Suprapubic skin (tissue), 4 donors: ENCODE measurements at regions not wholly inside any gene's neighbourhood (a gene's known extent, or its start where the extent isn't known, plus 50 kb on each side); places are given as distances from the start of the nearest gene placed in this dataset.

Experiments used
- DNase-seq, 2 donors: peaks; one replicate each; pipeline ENCODE4 v3.0.0-alpha.2; 2019; ENCODE audit warnings: low spot score in 2 of 2
- H3K27ac ChIP-seq: fragments of 200-600 bp; sonication (generic); one replicate; pipeline ENCODE4 v1.5.1; 2019
- H3K27me3 ChIP-seq: fragments of 200-600 bp; sonication (generic); one replicate; pipeline ENCODE4 v1.5.1; 2019
- H3K36me3 ChIP-seq: fragments of 200-600 bp; sonication (generic); one replicate; pipeline ENCODE4 v1.5.1; 2019
- H3K4me1 ChIP-seq: fragments of 200-600 bp; sonication (generic); one replicate; pipeline ENCODE4 v1.5.1; 2019
- H3K4me3 ChIP-seq: fragments of 200-600 bp; sonication (generic); one replicate; pipeline ENCODE4 v1.5.1; 2019; ENCODE audit warnings: mild to moderate bottlenecking
- H3K9me3 ChIP-seq: fragments of 200-600 bp; sonication (generic); one replicate; pipeline ENCODE4 v1.5.1; 2019
- EP300 ChIP-seq: sonication (generic); formaldehyde crosslinking; IDR thresholded peaks from one replicate; pipeline ENCODE4 v1.6.1; 2017; ENCODE audit warnings: antibody characterized with exemption
- POLR2A ChIP-seq, 2 donors: fragments of 450-650 bp; IDR thresholded peaks; one replicate each; pipeline ENCODE4 v1.6.1; 2017; ENCODE audit warnings: antibody characterized with exemption in 2 of 2, mild to moderate bottlenecking in 2 of 2, moderate library complexity in 2 of 2
- POLR2AphosphoS5 ChIP-seq, 3 donors: sonication (generic); formaldehyde crosslinking; IDR thresholded peaks; one replicate each; pipeline ENCODE4 v1.6.1; 2017; ENCODE audit warnings: antibody characterized with exemption in 3 of 3
- WGBS: methylation state at CpG from one replicate; pipeline ENCODE4 v1.1.5; 2018; 5-methylcytosine and 5-hydroxymethylcytosine counted together
- TF ChIP-seq, protein P1 (sequence below), 2 donors: fragments of 200-600 bp in 1 of 2; fragments of 450-650 bp in 1 of 2; sonication (generic) in 1 of 2; IDR thresholded peaks; one replicate each; pipeline ENCODE4 v1.5.1; 2016 to 2019; ENCODE audit warnings: antibody characterized with exemption in 2 of 2, mild to moderate bottlenecking in 1 of 2, moderate library complexity in 1 of 2

DNA sequence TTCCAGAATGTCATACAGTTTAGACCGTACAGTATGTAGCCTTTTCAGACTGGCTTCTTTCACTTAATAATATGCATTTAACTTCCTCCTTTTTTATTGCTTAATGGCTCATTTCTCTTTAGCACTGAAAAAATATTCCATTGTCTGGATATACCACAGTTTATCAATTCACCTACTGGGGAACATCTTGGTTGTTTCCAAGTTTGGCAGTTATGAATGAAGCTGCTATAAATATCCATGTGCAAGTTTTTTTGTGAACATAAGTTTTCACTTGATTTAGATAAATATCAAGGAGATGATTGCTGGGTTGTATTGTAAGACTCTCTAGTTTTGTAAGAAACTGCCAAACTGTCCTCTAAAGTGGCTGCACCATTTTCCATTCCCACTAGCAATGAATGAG lies 375.5 kb downstream of the PCDH18 start:
- Histone ChIP-seq H3K9me3 (no peaks in the 10 kb centered on the region), H3K4me1 (no peaks in the 10 kb centered on the region), H3K27ac (no peak overlapping the region), H3K36me3 (no peaks in the 10 kb centered on the region), H3K27me3 (no peaks in the 10 kb centered on the region), H3K4me3 (no peak overlapping the region)
- no peak for TF ChIP-seq EP300
- WGBS = 53% methylated on average over 1 of the region's 1 CpG
- no peak for DNase-seq

DNA sequence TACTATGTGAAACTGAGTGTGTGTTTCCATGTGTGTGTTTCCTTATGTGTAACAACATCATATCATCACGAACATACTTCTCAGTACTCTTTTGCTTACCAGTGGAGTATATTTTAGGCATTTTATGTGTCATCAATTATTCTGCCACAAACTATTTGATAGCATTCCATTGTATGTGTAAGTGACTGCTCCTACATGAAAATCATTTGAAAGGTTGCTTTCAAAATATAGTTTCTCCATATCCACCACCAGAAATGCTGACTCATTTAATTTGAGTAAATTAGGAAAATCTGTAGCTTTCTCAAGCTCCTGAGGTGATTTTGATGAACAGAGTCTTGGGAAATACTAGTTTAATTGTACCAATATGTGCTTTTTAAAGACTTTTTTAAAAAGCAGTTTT lies 376.2 kb downstream of the PCDH18 start:
- Histone ChIP-seq H3K4me1 (no peaks in the 10 kb centered on the region), H3K27ac (no peak overlapping the region), H3K4me3 (no peak overlapping the region), H3K27me3 (no peaks in the 10 kb centered on the region), H3K36me3 (no peaks in the 10 kb centered on the region), H3K9me3 (no peaks in the 10 kb centered on the region)
- TF ChIP-seq POLR2A (IDR thresholded peaks at IDR 0.05) (no peak), EP300 (no peak), POLR2AphosphoS5 (IDR thresholded peaks at IDR 0.05) (no peak)
- TF ChIP-seq, protein P1, sequence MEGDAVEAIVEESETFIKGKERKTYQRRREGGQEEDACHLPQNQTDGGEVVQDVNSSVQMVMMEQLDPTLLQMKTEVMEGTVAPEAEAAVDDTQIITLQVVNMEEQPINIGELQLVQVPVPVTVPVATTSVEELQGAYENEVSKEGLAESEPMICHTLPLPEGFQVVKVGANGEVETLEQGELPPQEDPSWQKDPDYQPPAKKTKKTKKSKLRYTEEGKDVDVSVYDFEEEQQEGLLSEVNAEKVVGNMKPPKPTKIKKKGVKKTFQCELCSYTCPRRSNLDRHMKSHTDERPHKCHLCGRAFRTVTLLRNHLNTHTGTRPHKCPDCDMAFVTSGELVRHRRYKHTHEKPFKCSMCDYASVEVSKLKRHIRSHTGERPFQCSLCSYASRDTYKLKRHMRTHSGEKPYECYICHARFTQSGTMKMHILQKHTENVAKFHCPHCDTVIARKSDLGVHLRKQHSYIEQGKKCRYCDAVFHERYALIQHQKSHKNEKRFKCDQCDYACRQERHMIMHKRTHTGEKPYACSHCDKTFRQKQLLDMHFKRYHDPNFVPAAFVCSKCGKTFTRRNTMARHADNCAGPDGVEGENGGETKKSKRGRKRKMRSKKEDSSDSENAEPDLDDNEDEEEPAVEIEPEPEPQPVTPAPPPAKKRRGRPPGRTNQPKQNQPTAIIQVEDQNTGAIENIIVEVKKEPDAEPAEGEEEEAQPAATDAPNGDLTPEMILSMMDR (IDR thresholded peaks at IDR 0.05) = no peak
- no peak for DNase-seq
- 64% methylated on average over 1 of the region's 1 CpG for WGBS

- no peak for TF ChIP-seq POLR2AphosphoS5 (IDR thresholded peaks at IDR 0.05)
- TF ChIP-seq, protein P1 (IDR thresholded peaks at IDR 0.05) = no peak
- no peak for TF ChIP-seq EP300
- no peak for TF ChIP-seq POLR2A (IDR thresholded peaks at IDR 0.05)
- DNase-seq = no peak
These were observed 401.1 kb downstream of the PCDH18 start for GRCh38 chr4:137131201-137131600.

DNA sequence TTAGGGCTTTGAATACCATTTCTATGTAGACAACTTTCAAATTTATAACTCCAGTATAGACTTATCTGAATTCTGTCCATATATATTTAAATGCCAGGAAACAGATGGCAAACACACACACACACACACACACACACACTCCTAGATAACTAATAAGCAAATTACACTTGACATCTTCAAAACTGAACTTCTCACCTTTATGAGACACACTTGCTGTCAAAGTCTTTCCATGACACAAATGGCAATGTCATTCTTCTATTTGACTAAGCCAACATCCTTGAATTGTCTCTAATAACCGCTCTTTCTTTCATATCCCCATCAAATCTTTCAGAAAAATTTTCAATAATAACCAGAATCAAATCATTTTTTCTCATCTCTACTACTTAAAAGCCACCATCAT lies 402.4 kb downstream of the PCDH18 start:
- no peak for TF ChIP-seq POLR2A (IDR thresholded peaks at IDR 0.05)
- TF ChIP-seq, protein P1 (IDR thresholded peaks at IDR 0.05) = no peak
- no peak for TF ChIP-seq EP300
- no peak for TF ChIP-seq POLR2AphosphoS5 (IDR thresholded peaks at IDR 0.05)
- no peaks in the 10 kb centered on the region for H3K4me1 ChIP-seq
- no peaks in the 10 kb centered on the region for H3K27me3 ChIP-seq
- no peaks in the 10 kb centered on the region for H3K36me3 ChIP-seq
- no peak overlapping the region for H3K4me3 ChIP-seq
- H3K27ac ChIP-seq = no peak overlapping the region
- H3K9me3 ChIP-seq = no peaks in the 10 kb centered on the region
- DNase-seq = no peak
- WGBS = 94% methylated on average over 1 of the region's 1 CpG

More at GRCh38 chr4:137131201-137131600, 401.1 kb downstream of the PCDH18 start:
- Histone ChIP-seq H3K27ac (no peak overlapping the region), H3K4me1 (no peaks in the 10 kb centered on the region), H3K27me3 (no peaks in the 10 kb centered on the region), H3K36me3 (no peaks in the 10 kb centered on the region), H3K4me3 (no peak overlapping the region), H3K9me3 (no peaks in the 10 kb centered on the region)

DNA sequence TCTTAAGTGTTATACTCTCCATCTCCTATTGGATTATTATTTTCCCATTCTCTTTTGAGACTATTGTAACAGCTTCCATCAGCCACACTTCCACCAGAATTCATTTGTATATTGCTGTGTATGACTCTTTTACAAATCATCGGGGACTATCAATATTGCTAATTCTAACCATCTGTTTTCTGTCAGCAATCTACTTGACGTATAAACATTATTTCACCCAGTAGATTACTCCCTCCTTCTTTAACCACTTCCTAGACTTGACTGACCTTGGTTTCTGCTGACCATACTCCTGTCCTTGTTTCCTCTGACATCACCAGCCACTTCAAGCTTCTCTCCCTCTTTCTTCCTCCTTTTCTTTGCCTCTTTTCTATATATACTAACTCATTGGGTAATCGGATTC lies 402.9 kb downstream of the PCDH18 start:
- no peaks in the 10 kb centered on the region for H3K27me3 ChIP-seq

DNA sequence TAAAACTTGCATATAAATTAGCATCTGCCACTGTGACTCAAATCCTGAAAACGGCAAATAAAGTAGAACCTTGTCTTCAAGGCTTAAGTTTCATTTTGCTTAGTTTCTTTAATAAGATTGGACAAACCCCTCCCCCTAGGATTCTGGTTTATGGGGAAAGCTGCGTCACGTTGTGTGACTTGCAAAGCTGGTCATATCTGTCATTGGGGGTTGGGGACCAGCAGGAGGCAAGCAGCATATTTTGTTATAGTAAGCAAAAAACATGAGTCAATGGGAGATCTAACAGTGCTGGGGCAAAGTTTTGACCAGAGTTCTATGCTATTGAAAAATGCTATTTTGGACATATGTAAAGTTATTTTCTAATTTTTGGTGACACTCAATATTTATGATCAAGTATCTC lies 407.3 kb downstream of the PCDH18 start:
- Histone ChIP-seq H3K4me3 (peak overlapping the region; percentile 38), H3K27ac (no peak overlapping the region), H3K4me1 (no peaks in the 10 kb centered on the region), H3K36me3 (no peaks in the 10 kb centered on the region), H3K9me3 (no peaks in the 10 kb centered on the region), H3K27me3 (no peaks in the 10 kb centered on the region)
- TF ChIP-seq, protein P1 (IDR thresholded peaks at IDR 0.05) = no peak
- no peak for TF ChIP-seq EP300
- no peak for TF ChIP-seq POLR2A (IDR thresholded peaks at IDR 0.05)
- TF ChIP-seq POLR2AphosphoS5 (IDR thresholded peaks at IDR 0.05) = no peak
- WGBS = 28% methylated on average over 3 of the region's 3 CpGs
- no peak for DNase-seq

More for the DNA sequence above, 402.9 kb downstream of the PCDH18 start:
- Histone ChIP-seq H3K27ac (no peak overlapping the region), H3K4me3 (no peak overlapping the region), H3K36me3 (no peaks in the 10 kb centered on the region), H3K9me3 (no peaks in the 10 kb centered on the region), H3K4me1 (no peaks in the 10 kb centered on the region)
- WGBS = 70% methylated on average over 3 of the region's 3 CpGs
- DNase-seq = no peak
- no peak for TF ChIP-seq EP300
- TF ChIP-seq, protein P1 (IDR thresholded peaks at IDR 0.05) = no peak
- no peak for TF ChIP-seq POLR2A (IDR thresholded peaks at IDR 0.05)
- TF ChIP-seq POLR2AphosphoS5 (IDR thresholded peaks at IDR 0.05) = no peak
